ENCODE measurements at regions not wholly inside any gene's neighbourhood (a gene's known extent, or its start where the extent isn't known, plus 50 kb on each side); places are given as distances from the start of the nearest gene placed in this dataset.

- no peak for TF ChIP-seq ZNF362 (tag by site-specific recombination; IDR thresholded peaks at IDR 0.05)
- no peak for TF ChIP-seq CTCF (tag by site-specific recombination; IDR thresholded peaks at IDR 0.05)
- no peak for TF ChIP-seq ZNF280C (tag by site-specific recombination; IDR thresholded peaks at IDR 0.05)
- no peak for TF ChIP-seq ZNF155 (tag by site-specific recombination; IDR thresholded peaks at IDR 0.05)
- TF ChIP-seq KLF1 (tag by site-specific recombination; IDR thresholded peaks at IDR 0.05) = no peak
- no peak for TF ChIP-seq REST (tag by site-specific recombination; IDR thresholded peaks at IDR 0.05)
- no peak for TF ChIP-seq MZF1 (tag by site-specific recombination; IDR thresholded peaks at IDR 0.05; ENCODE audit: borderline replicate concordance)
- no peak for TF ChIP-seq ZNF621 (tag by site-specific recombination; IDR thresholded peaks at IDR 0.05)
- TF ChIP-seq YY2 (tag by site-specific recombination; IDR thresholded peaks at IDR 0.05) = no peak
- no peak for TF ChIP-seq SALL2 (tag by site-specific recombination; IDR thresholded peaks at IDR 0.05; ENCODE audit: borderline replicate concordance)
- TF ChIP-seq ZNF274 (IDR thresholded peaks at IDR 0.05; ENCODE audit: low read length) = no peak
- TF ChIP-seq ZNF274 (tag by site-specific recombination; IDR thresholded peaks at IDR 0.05; ENCODE audit: borderline replicate concordance) = no peak
- TF ChIP-seq ZNF639 (tag by site-specific recombination; IDR thresholded peaks at IDR 0.05) = no peak
Observed at GRCh38 chr7:109176661-109177060, 607.0 kb downstream of the DNAJB9 start.
